Chondrocyte (in vitro differentiated cells): ENCODE measurements at regions not wholly inside any gene's neighbourhood (a gene's known extent, or its start where the extent isn't known, plus 50 kb on each side); places are given as distances from the start of the nearest gene placed in this dataset.
A peak's percentile ranks its signal among the peaks of the same experiment; 100 is the strongest.

Experiments used
- DNase-seq: peaks from one replicate; pipeline ENCODE4 v3.0.0; 2021; ENCODE audit warnings: mixed read lengths, low spot score
- H3K27ac Mint-ChIP-seq: one replicate; pipeline ENCODE4 v1.8.0; 2021; ENCODE audit warnings: mild to moderate bottlenecking, moderate library complexity, mixed read lengths; ENCODE audit not compliant: unreplicated experiment
- H3K27me3 Mint-ChIP-seq: 2 replicates; pipeline ENCODE4 v1.8.0; 2021; ENCODE audit warnings: low read depth, mixed read lengths
- H3K36me3 Mint-ChIP-seq: 2 replicates; pipeline ENCODE4 v1.8.0; 2021; ENCODE audit warnings: low read depth, mixed read lengths
- H3K4me1 Mint-ChIP-seq: 2 replicates; pipeline ENCODE4 v1.8.0; 2021; ENCODE audit warnings: low read depth, mild to moderate bottlenecking, mixed read lengths
- H3K4me3 Mint-ChIP-seq: one replicate; pipeline ENCODE4 v1.8.0; 2021; ENCODE audit warnings: mild to moderate bottlenecking, moderate library complexity, mixed read lengths; ENCODE audit not compliant: unreplicated experiment
- H3K9me3 Mint-ChIP-seq: 2 replicates; pipeline ENCODE4 v1.8.0; 2021; ENCODE audit warnings: low read depth, mixed read lengths
- TF ChIP-seq, protein P1 (sequence below): fragments of 200-600 bp; sonication (generic); IDR thresholded peaks from 2 replicates; pipeline ENCODE4 v1.5.0; 2021; ENCODE audit warnings: antibody characterized with exemption, mild to moderate bottlenecking, moderate library complexity

DNA sequence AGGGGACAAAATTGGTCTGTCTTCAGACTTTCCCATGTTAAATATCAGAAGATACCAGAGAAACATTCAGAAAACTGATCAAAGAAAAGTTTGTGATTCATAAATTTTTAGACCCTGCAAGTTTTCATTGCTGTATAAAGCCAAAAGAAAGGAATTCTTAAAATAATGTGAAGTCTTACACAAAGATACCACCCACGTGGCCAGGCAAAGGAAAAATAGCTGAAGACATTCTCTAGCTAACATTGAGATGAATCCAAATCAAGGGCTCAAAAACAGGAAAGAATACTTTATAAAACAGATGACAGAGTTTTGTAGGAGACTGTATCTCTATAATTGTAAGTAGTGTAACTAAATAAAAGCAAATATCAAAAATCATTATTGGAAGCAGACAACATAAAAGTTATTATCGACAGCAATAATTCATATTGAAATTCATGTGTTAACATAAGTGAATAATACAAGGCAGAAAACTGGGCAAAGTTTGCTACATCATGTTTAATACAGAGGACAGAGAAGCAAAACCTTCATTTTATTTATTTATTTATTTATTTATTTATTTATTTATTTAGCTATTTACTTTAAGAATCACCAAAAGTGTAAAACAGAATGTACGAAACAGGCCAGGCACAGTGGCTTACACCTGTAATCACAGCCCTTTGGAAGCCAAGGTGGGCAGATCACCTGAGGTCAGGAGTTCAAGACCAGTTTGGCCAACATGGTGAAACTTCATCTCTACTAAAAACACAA is 204.6 kb upstream of the SLIT2 start:
- no peak for DNase-seq
- Mint-ChIP-seq H3K27ac (no peak overlapping the region), H3K4me3 (no peak overlapping the region), H3K36me3 (no peaks in the 10 kb centered on the region), H3K4me1 (peaks cover 49% of the 10 kb centered on the region), H3K27me3 (no peaks in the 10 kb centered on the region), H3K9me3 (no peaks in the 10 kb centered on the region)
- TF ChIP-seq, protein P1, sequence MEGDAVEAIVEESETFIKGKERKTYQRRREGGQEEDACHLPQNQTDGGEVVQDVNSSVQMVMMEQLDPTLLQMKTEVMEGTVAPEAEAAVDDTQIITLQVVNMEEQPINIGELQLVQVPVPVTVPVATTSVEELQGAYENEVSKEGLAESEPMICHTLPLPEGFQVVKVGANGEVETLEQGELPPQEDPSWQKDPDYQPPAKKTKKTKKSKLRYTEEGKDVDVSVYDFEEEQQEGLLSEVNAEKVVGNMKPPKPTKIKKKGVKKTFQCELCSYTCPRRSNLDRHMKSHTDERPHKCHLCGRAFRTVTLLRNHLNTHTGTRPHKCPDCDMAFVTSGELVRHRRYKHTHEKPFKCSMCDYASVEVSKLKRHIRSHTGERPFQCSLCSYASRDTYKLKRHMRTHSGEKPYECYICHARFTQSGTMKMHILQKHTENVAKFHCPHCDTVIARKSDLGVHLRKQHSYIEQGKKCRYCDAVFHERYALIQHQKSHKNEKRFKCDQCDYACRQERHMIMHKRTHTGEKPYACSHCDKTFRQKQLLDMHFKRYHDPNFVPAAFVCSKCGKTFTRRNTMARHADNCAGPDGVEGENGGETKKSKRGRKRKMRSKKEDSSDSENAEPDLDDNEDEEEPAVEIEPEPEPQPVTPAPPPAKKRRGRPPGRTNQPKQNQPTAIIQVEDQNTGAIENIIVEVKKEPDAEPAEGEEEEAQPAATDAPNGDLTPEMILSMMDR = no peak

DNA sequence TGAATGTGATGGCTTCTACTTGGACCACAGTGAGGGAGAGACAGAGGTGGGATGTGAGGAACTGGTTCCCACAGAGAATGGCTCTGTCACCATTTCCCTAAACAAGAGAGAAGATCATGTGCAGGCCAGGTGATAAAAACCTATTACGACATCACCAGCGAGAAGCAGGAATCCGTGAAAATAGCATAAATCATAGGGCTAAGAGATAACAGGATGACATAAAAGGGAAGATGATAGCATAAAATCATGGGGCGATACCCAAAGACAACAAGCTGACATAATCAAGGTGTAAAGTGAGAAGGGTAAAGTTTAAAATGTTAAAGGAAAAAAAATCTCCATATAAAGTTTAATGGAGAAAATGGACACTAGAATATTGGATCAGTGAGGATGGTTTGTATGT is 205.5 kb upstream of the SLIT2 start:
- TF ChIP-seq, protein P1 = no peak
- Mint-ChIP-seq H3K27me3 (no peaks in the 10 kb centered on the region), H3K36me3 (no peaks in the 10 kb centered on the region), H3K4me3 (no peak overlapping the region), H3K9me3 (no peaks in the 10 kb centered on the region), H3K4me1 (peaks cover 52% of the 10 kb centered on the region), H3K27ac (peak overlapping the region; percentile 52)
- no peak for DNase-seq

DNA sequence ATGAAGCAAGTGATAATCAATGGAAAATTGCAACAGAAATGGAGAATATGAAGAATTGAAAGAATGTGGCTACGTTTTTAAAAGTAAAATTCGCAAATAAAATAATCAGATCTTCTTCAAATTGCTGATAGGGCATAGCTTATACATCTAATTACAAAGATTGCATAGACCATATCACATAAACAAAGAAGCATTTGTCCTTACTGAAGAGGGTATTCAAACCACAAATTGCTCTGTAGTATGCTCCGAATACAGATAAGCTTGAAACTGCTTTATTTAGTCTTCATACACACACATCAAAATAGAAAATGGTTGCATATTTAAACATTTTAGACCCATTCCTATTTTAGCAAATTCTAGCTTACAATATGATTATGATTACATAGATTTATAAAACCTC is 206.7 kb upstream of the SLIT2 start:
- no peaks in the 10 kb centered on the region for H3K36me3 Mint-ChIP-seq
- H3K9me3 Mint-ChIP-seq = no peaks in the 10 kb centered on the region
- no peak overlapping the region for H3K4me3 Mint-ChIP-seq
- TF ChIP-seq, protein P1 = no peak
- no peak overlapping the region for H3K27ac Mint-ChIP-seq
- DNase-seq = no peak
- peaks cover 52% of the 10 kb centered on the region for H3K4me1 Mint-ChIP-seq
- H3K27me3 Mint-ChIP-seq = no peaks in the 10 kb centered on the region

DNA sequence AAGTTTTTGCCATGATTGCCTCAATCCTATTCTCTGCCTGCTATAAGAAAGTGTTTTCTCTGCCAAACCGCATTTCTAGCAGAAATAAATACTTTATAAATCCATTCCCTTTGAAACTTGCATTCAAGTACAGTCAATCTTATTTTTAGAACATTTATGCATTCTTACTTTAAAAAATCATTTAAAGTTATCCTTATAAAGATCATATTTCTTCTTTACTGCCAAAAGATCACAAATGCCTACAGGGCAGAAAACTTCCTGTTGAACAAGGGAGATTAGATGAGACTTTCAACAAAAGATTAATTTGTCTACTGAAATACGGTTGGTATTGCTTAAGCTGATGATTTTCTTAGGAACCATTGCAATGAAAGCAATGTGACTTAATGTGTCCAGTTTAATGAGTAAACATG is 207.2 kb upstream of the SLIT2 start:
- no peaks in the 10 kb centered on the region for H3K36me3 Mint-ChIP-seq
- H3K27me3 Mint-ChIP-seq = no peaks in the 10 kb centered on the region
- no peak for DNase-seq
- no peak overlapping the region for H3K4me3 Mint-ChIP-seq
- H3K9me3 Mint-ChIP-seq = no peaks in the 10 kb centered on the region
- TF ChIP-seq, protein P1 = no peak
- H3K27ac Mint-ChIP-seq = no peak overlapping the region
- peaks cover 52% of the 10 kb centered on the region for H3K4me1 Mint-ChIP-seq

DNA sequence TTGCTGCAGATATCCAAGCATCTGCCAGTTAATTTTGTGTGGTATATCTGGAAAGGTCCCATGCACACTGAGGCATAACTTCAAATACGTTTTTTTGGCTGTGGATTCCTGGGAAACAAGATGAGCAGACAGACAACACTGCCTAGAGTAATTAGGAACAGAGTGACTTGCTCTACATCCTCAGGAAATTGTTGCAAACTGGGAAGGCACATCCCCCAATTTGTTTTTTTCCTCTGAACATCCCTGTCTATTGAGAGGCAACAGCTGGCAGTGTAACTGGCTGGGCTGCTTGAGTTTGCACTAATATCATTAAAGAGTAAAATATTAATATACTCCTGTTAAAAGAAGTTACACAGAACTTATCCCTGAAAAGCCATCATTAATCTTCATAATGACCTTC is 207.7 kb upstream of the SLIT2 start:
- no peak for DNase-seq
- TF ChIP-seq, protein P1 = no peak
- Mint-ChIP-seq H3K4me1 (peaks cover 52% of the 10 kb centered on the region), H3K9me3 (no peaks in the 10 kb centered on the region), H3K4me3 (no peak overlapping the region), H3K27me3 (no peaks in the 10 kb centered on the region), H3K36me3 (no peaks in the 10 kb centered on the region), H3K27ac (no peak overlapping the region)
